ENCODE measurements at regions not wholly inside any gene's neighbourhood (a gene's known extent, or its start where the extent isn't known, plus 50 kb on each side); places are given as distances from the start of the nearest gene placed in this dataset.

GRCh38 chr2:217186668-217187159 is 326.9 kb upstream of the TNP1 start:
- BruUV-seq (replicated peaks) = no TSS peak
- no peak overlapping the region for H3K9ac ChIP-seq (ENCODE audit: control insufficient read depth, insufficient read depth, low read length)
- H3K4me3 ChIP-seq = no peak overlapping the region
- no peak for DNase-seq (ENCODE audit: low read depth, low spot score)
- TF ChIP-seq MEF2A (IDR thresholded peaks at IDR 0.05; ENCODE audit: insufficient read depth, low read depth, low read length) = no peak
- no peak for TF ChIP-seq RCOR1 (conservative IDR thresholded peaks at IDR 0.05; ENCODE audit: low read depth, low read length)
- no peak for TF ChIP-seq POLR2AphosphoS2 (IDR thresholded peaks at IDR 0.05; ENCODE audit: low read depth, low read length)
- no peak for TF ChIP-seq FOXK2 (IDR thresholded peaks at IDR 0.05)
- TF ChIP-seq CHD2 (IDR thresholded peaks at IDR 0.05; ENCODE audit: borderline replicate concordance, low read depth, low read length) = no peak
- TF ChIP-seq ZNF217 (IDR thresholded peaks at IDR 0.05) = no peak
- no peak for TF ChIP-seq CHD1 (IDR thresholded peaks at IDR 0.05; ENCODE audit: low read depth, low read length)
- TF ChIP-seq ASH2L (IDR thresholded peaks at IDR 0.05; ENCODE audit: borderline replicate concordance, low read depth) = no peak
- no peak for TF ChIP-seq PKNOX1 (IDR thresholded peaks at IDR 0.05)
- TF ChIP-seq, protein P1, sequence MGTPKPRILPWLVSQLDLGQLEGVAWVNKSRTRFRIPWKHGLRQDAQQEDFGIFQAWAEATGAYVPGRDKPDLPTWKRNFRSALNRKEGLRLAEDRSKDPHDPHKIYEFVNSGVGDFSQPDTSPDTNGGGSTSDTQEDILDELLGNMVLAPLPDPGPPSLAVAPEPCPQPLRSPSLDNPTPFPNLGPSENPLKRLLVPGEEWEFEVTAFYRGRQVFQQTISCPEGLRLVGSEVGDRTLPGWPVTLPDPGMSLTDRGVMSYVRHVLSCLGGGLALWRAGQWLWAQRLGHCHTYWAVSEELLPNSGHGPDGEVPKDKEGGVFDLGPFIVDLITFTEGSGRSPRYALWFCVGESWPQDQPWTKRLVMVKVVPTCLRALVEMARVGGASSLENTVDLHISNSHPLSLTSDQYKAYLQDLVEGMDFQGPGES (IDR thresholded peaks at IDR 0.05) = no peak
- TF ChIP-seq, protein P2, sequence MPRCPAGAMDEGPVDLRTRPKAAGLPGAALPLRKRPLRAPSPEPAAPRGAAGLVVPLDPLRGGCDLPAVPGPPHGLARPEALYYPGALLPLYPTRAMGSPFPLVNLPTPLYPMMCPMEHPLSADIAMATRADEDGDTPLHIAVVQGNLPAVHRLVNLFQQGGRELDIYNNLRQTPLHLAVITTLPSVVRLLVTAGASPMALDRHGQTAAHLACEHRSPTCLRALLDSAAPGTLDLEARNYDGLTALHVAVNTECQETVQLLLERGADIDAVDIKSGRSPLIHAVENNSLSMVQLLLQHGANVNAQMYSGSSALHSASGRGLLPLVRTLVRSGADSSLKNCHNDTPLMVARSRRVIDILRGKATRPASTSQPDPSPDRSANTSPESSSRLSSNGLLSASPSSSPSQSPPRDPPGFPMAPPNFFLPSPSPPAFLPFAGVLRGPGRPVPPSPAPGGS (IDR thresholded peaks at IDR 0.05; ENCODE audit: borderline replicate concordance, insufficient read depth, low read depth, low read length, poor library complexity, severe bottlenecking) = no peak
- no peak for TF ChIP-seq BHLHE40 (IDR thresholded peaks at IDR 0.05; ENCODE audit: borderline replicate concordance in 1 of 2, low read depth in 2 of 2, low read length in 1 of 2)
- no peak for TF ChIP-seq IKZF1 (conservative IDR thresholded peaks at IDR 0.05)
- no peak for TF ChIP-seq MXI1 (IDR thresholded peaks at IDR 0.05; ENCODE audit: low read depth, low read length)
- TF ChIP-seq GATAD2B (conservative IDR thresholded peaks at IDR 0.05; ENCODE audit: low read depth) = no peak
- TF ChIP-seq TCF3 (IDR thresholded peaks at IDR 0.05; ENCODE audit: borderline replicate concordance, insufficient read depth, low read depth, low read length) = no peak
- no peak for TF ChIP-seq EP300 (IDR thresholded peaks at IDR 0.05; ENCODE audit: borderline replicate concordance in 1 of 2, control insufficient read depth in 1 of 2, low read depth in 2 of 2, low read length in 2 of 2)
- no peak for TF ChIP-seq ESRRA (IDR thresholded peaks at IDR 0.05; ENCODE audit: low read length)
- no peak for FAIRE-seq
- no peak overlapping the region for H3K4me2 ChIP-seq (ENCODE audit: control insufficient read depth, insufficient read depth)
- no peaks in the 10 kb centered on the region for H3K9me3 ChIP-seq (replicated peaks; ENCODE audit: control insufficient read depth, insufficient read depth, low read length)
- H4K20me1 ChIP-seq (ENCODE audit: control insufficient read depth, insufficient read depth) = no peaks in the 10 kb centered on the region
- WGBS (ENCODE audit: insufficient coverage, insufficient replicate concordance, low lambda C conversion rate, missing lambda C conversion rate) = 8% methylated on average over 3 of the region's 3 CpGs
- no peak overlapping the region for H2AFZ ChIP-seq (ENCODE audit: control insufficient read depth, low read depth, low read length)
- no peaks in the 10 kb centered on the region for H3K79me2 ChIP-seq (ENCODE audit: control insufficient read depth, insufficient read depth, low read length)
- CTCF ChIA-PET = no interaction called here
- intact Hi-C loops (cut with micrococcal nuclease; ENCODE audit: unreplicated experiment) = no loop called here
- no peaks in the 10 kb centered on the region for H3K4me1 ChIP-seq (ENCODE audit: control insufficient read depth, insufficient read depth, low read length)
- SMC1A ChIA-PET (ENCODE audit: uncharacterized antibody, unreplicated experiment) = no interaction called here
- H3K27ac ChIP-seq (ENCODE audit: control insufficient read depth, insufficient read depth) = no peak overlapping the region
- RAD21 ChIA-PET (ENCODE audit: unreplicated experiment) = no interaction called here
- in situ Hi-C loops (cut with MboI) = no loop called here
- H3K27me3 ChIP-seq (replicated peaks in 1 of 2; ENCODE audit: control insufficient read depth in 2 of 2, insufficient read depth in 2 of 2, low read length in 1 of 2) = no peaks in the 10 kb centered on the region
- POLR2A ChIA-PET = no interaction called here
- no peaks in the 10 kb centered on the region for H3K36me3 ChIP-seq (ENCODE audit: control insufficient read depth in 2 of 2, insufficient read depth in 2 of 2, low read length in 1 of 2)
- no peak for ATAC-seq

Measured in GM12878 (cell line).